Prostate gland (tissue), 2 donors: ENCODE measurements at regions not wholly inside any gene's neighbourhood (a gene's known extent, or its start where the extent isn't known, plus 50 kb on each side); places are given as distances from the start of the nearest gene placed in this dataset.

ENCODE experiments used
- DNase-seq: peaks from one replicate; pipeline ENCODE4 v3.0.0-alpha.2; 2019; ENCODE audit warnings: low spot score
- H3K27ac ChIP-seq, 2 donors: fragments of 200-600 bp; sonication (generic); 2 replicates each; pipeline ENCODE4 v1.5.1; 2017 to 2019
- H3K27me3 ChIP-seq: fragments of 200-600 bp; sonication (generic); replicated peaks from 2 replicates; pipeline ENCODE4 v1.5.1; 2019; ENCODE audit not compliant: insufficient read depth
- H3K36me3 ChIP-seq, 2 donors: fragments of 200-600 bp; sonication (generic); 1 replicate in 1 of 2; 2 replicates in 1 of 2; pipeline versions ENCODE4 v1.5.1 to v1.8.1; 2017 to 2019
- H3K4me1 ChIP-seq: fragments of 200-600 bp; sonication (generic); replicated peaks from 2 replicates; pipeline ENCODE4 v1.5.1; 2019
- H3K4me3 ChIP-seq, 2 donors: fragments of 200-600 bp; sonication (generic); 2 replicates each; pipeline ENCODE4 v1.5.1; 2017 to 2019
- H3K9me3 ChIP-seq: fragments of 200-600 bp; sonication (generic); 2 replicates; pipeline ENCODE4 v1.5.1; 2017
- POLR2A ChIP-seq: fragments of 450-650 bp; IDR thresholded peaks from one replicate; pipeline ENCODE4 v1.6.1; 2016; ENCODE audit warnings: antibody characterized with exemption, mild to moderate bottlenecking
- POLR2AphosphoS5 ChIP-seq: sonication (generic); formaldehyde crosslinking; IDR thresholded peaks from one replicate; pipeline ENCODE4 v1.6.1; 2017; ENCODE audit warnings: antibody characterized with exemption
- WGBS: methylation state at CpG from one replicate; pipeline ENCODE4 v1.1.5; 2018; 5-methylcytosine and 5-hydroxymethylcytosine counted together
- intact Hi-C: fragments of 100-400 bp; cut with DNase I; formaldehyde crosslinking; loops from one replicate; pipeline ENCODE4 v1.14.2; 2022
- TF ChIP-seq, protein P1 (sequence below), 4 experiments: fragments of 200-600 bp in 2 of 4; fragments of 450-650 bp in 2 of 4; sonication (generic) in 2 of 4; IDR thresholded peaks; 1 replicate in 3 of 4; 2 replicates in 1 of 4; pipeline ENCODE4 v1.5.1; 2016 to 2019; ENCODE audit warnings: antibody characterized with exemption in 4 of 4, mild to moderate bottlenecking in 2 of 4, moderate library complexity in 2 of 4

- intact Hi-C loops, result no loop called here
- Histone ChIP-seq H3K9me3 (no peaks in the 10 kb centered on the region), H3K36me3 (no peaks in the 10 kb centered on the region), H3K27me3 (no peaks in the 10 kb centered on the region), H3K4me1 (no peaks in the 10 kb centered on the region), H3K4me3 (no peak overlapping the region), H3K27ac (no peak overlapping the region)
- TF ChIP-seq POLR2A (no peak), POLR2AphosphoS5 (no peak)
- DNase-seq, result no peak
- WGBS, result 88% methylated on average over 1 of the region's 1 CpG
Observed at GRCh38 chr2:149826471-149827125, 239.0 kb upstream of the MMADHC start.

DNA sequence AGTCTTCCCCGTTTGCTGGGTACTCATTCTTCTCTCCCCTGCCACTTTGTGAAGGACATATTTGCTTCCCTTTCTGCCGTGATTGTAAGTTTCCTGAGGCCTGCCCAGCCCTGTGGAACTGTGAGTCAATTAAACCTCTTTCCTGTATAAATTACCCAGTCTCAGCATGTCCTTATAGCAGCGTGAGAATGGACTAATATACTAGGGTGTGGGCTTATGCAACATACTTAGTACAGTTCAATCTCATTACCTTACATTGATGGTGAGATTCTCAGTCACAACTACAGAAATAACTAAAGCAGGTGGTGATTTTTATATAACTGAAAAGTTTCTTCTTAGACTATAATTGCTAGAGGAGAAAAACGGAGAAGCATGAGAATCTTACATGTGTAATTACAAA is 237.9 kb upstream of the MMADHC start:
- TF ChIP-seq POLR2A (no peak), POLR2AphosphoS5 (no peak)
- TF ChIP-seq, protein P1, sequence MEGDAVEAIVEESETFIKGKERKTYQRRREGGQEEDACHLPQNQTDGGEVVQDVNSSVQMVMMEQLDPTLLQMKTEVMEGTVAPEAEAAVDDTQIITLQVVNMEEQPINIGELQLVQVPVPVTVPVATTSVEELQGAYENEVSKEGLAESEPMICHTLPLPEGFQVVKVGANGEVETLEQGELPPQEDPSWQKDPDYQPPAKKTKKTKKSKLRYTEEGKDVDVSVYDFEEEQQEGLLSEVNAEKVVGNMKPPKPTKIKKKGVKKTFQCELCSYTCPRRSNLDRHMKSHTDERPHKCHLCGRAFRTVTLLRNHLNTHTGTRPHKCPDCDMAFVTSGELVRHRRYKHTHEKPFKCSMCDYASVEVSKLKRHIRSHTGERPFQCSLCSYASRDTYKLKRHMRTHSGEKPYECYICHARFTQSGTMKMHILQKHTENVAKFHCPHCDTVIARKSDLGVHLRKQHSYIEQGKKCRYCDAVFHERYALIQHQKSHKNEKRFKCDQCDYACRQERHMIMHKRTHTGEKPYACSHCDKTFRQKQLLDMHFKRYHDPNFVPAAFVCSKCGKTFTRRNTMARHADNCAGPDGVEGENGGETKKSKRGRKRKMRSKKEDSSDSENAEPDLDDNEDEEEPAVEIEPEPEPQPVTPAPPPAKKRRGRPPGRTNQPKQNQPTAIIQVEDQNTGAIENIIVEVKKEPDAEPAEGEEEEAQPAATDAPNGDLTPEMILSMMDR (IDR thresholded peaks at IDR 0.05), result no peak
- no peaks in the 10 kb centered on the region for H3K27me3 ChIP-seq
- H3K27ac ChIP-seq, result no peak overlapping the region
- intact Hi-C loops, result no loop called here
- DNase-seq, result no peak
- H3K4me3 ChIP-seq, result no peak overlapping the region
- H3K36me3 ChIP-seq, result no peaks in the 10 kb centered on the region
- H3K9me3 ChIP-seq, result no peaks in the 10 kb centered on the region
- 71% methylated on average over 4 of the region's 4 CpGs for WGBS
- no peaks in the 10 kb centered on the region for H3K4me1 ChIP-seq

GRCh38 chr2:149824136-149824535 is 236.6 kb upstream of the MMADHC start:
- intact Hi-C loops, result no loop called here
- H3K9me3 ChIP-seq, result no peaks in the 10 kb centered on the region
- H3K4me1 ChIP-seq, result no peaks in the 10 kb centered on the region
- no peaks in the 10 kb centered on the region for H3K36me3 ChIP-seq
- H3K4me3 ChIP-seq, result no peak overlapping the region
- no peak for DNase-seq
- H3K27me3 ChIP-seq, result no peaks in the 10 kb centered on the region
- TF ChIP-seq, protein P1 (IDR thresholded peaks at IDR 0.05), result no peak
- TF ChIP-seq POLR2A (no peak), POLR2AphosphoS5 (no peak)
- no peak overlapping the region for H3K27ac ChIP-seq

DNA sequence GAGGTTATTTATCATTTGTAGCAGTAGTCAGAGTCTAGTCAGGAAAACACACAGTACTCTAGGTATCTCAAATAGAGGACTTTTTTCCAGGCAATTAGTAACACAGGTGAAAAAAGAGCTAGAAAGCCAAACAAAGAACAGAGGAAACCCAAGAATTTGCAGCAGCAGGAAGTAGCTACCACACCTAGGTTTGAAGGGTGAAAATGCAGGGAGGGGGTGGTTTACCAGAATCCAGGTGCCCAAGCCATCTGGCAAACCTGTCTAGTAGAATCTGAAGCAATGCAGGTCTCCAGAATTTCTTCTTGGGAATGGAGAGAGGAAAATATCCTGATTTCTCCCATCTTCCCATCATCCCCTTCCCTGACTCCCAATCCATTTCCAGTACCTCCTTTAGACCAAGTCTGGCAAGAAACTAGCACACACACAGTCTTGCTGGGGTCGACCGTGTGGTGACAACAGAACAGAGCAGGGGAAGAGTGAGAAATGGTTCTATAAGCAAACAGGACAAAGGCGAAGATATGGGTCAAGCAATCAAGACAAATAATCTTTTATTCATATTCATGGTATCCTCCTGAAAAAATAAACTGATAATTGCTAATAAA is 231.9 kb upstream of the MMADHC start:
- H3K27ac ChIP-seq, result no peak overlapping the region
- H3K36me3 ChIP-seq, result no peaks in the 10 kb centered on the region
- H3K27me3 ChIP-seq, result no peaks in the 10 kb centered on the region
- H3K9me3 ChIP-seq, result no peaks in the 10 kb centered on the region
- no peak overlapping the region for H3K4me3 ChIP-seq
- DNase-seq, result no peak
- intact Hi-C loops, result no loop called here
- 86% methylated on average over 3 of the region's 3 CpGs for WGBS
- no peaks in the 10 kb centered on the region for H3K4me1 ChIP-seq
- TF ChIP-seq POLR2A, result no peak
- TF ChIP-seq, protein P1 (IDR thresholded peaks at IDR 0.05), result no peak
- TF ChIP-seq POLR2AphosphoS5, result no peak

DNA sequence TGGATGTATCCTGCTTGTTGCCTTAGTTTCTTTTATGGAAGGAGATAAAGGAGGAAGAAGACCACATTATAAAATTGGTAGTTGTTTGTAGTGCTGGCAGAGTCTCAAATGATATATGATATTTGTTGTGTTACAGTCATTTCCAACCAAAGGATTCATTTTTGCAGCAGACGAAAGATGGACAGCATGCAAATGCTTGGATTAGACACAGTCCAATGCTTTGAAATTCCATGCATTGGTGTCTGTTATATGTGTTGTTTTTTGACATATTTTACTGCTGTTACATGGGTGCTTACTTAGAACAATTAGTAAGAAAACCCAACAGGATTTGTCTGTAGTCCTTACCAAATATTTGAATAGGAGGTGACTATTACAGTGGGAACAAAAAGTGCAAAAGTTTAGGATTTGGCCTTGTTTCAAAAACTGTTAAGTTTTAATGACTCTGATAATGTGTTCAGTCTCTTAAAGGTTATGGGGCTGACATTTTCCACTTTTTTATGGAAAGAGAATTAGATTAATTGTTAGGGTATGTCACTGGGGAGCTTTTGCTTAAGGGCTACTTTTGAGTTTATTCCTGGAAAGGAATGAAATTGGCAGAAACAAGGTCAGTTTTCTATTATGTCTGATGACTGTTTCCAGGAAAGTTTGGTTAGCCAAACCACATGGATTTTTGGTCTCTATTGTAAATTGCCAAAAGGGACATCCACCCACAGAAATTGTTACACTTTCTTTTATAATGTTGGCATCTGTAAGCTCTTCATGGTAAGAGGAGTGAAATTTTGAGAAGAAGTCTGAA is 229.4 kb upstream of the MMADHC start:
- H3K4me3 ChIP-seq, result no peak overlapping the region
- no peaks in the 10 kb centered on the region for H3K27me3 ChIP-seq
- no peaks in the 10 kb centered on the region for H3K4me1 ChIP-seq
- 41% methylated on average over 1 of the region's 1 CpG for WGBS
- H3K9me3 ChIP-seq, result no peaks in the 10 kb centered on the region
- H3K27ac ChIP-seq, result no peak overlapping the region
- H3K36me3 ChIP-seq, result no peaks in the 10 kb centered on the region
- DNase-seq, result no peak
- TF ChIP-seq, protein P1 (IDR thresholded peaks at IDR 0.05), result no peak
- TF ChIP-seq POLR2A (no peak), POLR2AphosphoS5 (no peak)
- intact Hi-C loops, result no loop called here
